CD4-positive, alpha-beta memory T cell (primary cell): ENCODE measurements at regions not wholly inside any gene's neighbourhood (a gene's known extent, or its start where the extent isn't known, plus 50 kb on each side); places are given as distances from the start of the nearest gene placed in this dataset.

Experiments used
- CTCF ChIA-PET: fragments of 350-600 bp; sonication (Branson Sonifier 250); formaldehyde crosslinking; loops from one replicate; lab custom pipeline; 2021; ENCODE audit warnings: inconsistent platforms; ENCODE audit not compliant: partially characterized antibody; lab: Charles Lee
- POLR2A ChIA-PET: fragments of 350-600 bp; sonication (Branson Sonifier 250); formaldehyde crosslinking; loops from one replicate; lab custom pipeline; 2021; ENCODE audit not compliant: partially characterized antibody; lab: Charles Lee
- DNase-seq, 5 donors: peaks; one replicate each; pipeline versions ENCODE4 v3.0.0 to v3.0.0-alpha.2; 2020 to 2022; ENCODE audit warnings: mixed read lengths in 1 of 5
- H3K27ac ChIP-seq: one replicate; pipeline ENCODE4 v1.7.0; 2013; ENCODE audit warnings: low read depth, low read length
- H3K27me3 ChIP-seq: 2 replicates; pipeline ENCODE4 v1.7.0; 2013; ENCODE audit warnings: mild to moderate bottlenecking, low read length, moderate library complexity; ENCODE audit not compliant: insufficient read depth
- H3K36me3 ChIP-seq: 2 replicates; pipeline ENCODE4 v1.7.0; 2013; ENCODE audit warnings: mild to moderate bottlenecking, low read length, moderate library complexity; ENCODE audit not compliant: insufficient read depth
- H3K4me1 ChIP-seq: 2 replicates; pipeline ENCODE4 v1.7.0; 2013; ENCODE audit warnings: mild to moderate bottlenecking, low read length, moderate library complexity; ENCODE audit not compliant: insufficient read depth
- H3K4me3 ChIP-seq, 2 donors: one replicate each; pipeline ENCODE4 v1.7.0; 2013; ENCODE audit warnings: low read length in 2 of 2, mild to moderate bottlenecking in 1 of 2
- H3K9me3 ChIP-seq, 2 donors: one replicate each; pipeline ENCODE4 v1.7.0; 2013; ENCODE audit warnings: low read length in 2 of 2, control low read depth in 1 of 2; ENCODE audit not compliant: control insufficient read depth in 1 of 2
- H3K27ac Mint-ChIP-seq, 7 donors: one replicate each; pipeline ENCODE4 v1.8.0; 2020 to 2021; ENCODE audit warnings: mixed read lengths in 7 of 7, mild to moderate bottlenecking in 6 of 7, inconsistent platforms in 3 of 7, moderate library complexity in 3 of 7
- H3K27me3 Mint-ChIP-seq, 2 donors: one replicate each; pipeline ENCODE4 v1.8.0; 2020 to 2021; ENCODE audit warnings: mixed read lengths in 2 of 2
- H3K36me3 Mint-ChIP-seq, 2 donors: one replicate each; pipeline ENCODE4 v1.8.0; 2020 to 2021; ENCODE audit warnings: mixed read lengths in 2 of 2, inconsistent platforms in 1 of 2, mild to moderate bottlenecking in 1 of 2
- H3K4me1 Mint-ChIP-seq, 4 donors: one replicate each; pipeline ENCODE4 v1.8.0; 2020 to 2021; ENCODE audit warnings: mixed read lengths in 4 of 4, mild to moderate bottlenecking in 1 of 4
- H3K4me3 Mint-ChIP-seq, 8 donors: one replicate each; pipeline ENCODE4 v1.8.0; 2020 to 2021; ENCODE audit warnings: mixed read lengths in 8 of 8, mild to moderate bottlenecking in 7 of 8, moderate library complexity in 6 of 8, inconsistent platforms in 3 of 8
- H3K9me3 Mint-ChIP-seq, 8 donors: one replicate each; pipeline ENCODE4 v1.8.0; 2020 to 2021; ENCODE audit warnings: mixed read lengths in 8 of 8, mild to moderate bottlenecking in 5 of 8, inconsistent platforms in 3 of 8, moderate library complexity in 1 of 8
- intact Hi-C: fragments of 100-400 bp; cut with micrococcal nuclease; formaldehyde crosslinking; loops from one replicate; pipeline ENCODE4 v1.15.1; 2023

DNA sequence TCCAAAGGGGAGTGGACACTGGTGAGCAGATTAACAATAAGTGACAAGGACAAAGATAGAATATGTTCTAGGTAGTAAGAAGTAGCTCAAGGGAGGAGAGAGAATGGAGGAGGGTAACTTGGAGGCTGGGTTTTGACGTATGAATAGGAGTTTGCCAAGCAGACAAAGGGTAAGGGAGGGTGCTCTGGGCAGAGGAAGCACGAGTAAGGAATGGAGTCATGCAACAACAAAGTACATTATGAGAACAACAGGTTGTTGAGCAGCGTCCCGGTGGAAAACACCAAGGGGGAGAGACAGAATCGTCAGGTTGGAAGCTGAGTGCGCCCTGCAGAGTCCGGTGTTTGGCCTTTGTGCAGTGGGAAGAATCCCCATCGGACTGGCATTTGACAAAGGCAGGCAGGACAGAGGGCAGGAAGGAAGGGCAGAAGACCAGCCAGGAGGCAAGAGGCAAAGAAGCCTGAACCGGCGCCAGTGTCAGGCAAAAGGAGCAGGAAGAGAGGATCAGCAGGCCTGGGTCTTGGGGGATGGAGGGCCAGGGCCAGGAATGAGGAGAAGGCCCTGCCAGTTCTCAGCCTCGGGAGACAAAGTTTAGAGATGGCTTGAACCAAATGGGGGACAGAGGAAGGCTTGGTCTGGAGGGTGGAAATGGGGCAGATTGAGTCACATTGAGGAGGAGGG lies 134.3 kb upstream of the TNRC6C start:
- Mint-ChIP-seq H3K4me1 (peaks cover 6 to 14% (median 7%) of the 10 kb centered on the region in 4 donors), H3K27me3 (peaks cover 0 to 1% of the 10 kb centered on the region in 2 donors), H3K36me3 (no peaks in the 10 kb centered on the region), H3K4me3 (no peak overlapping the region), H3K27ac (peak overlapping the region in 5 of 7 donors; percentile 24 to 46 (median 29)), H3K9me3 (no peaks in the 10 kb centered on the region)
- H3K4me3 ChIP-seq = no peak overlapping the region
- no peaks in the 10 kb centered on the region for H3K9me3 ChIP-seq
- ChIA-PET POLR2A (no interaction called here), CTCF (no interaction called here)
- no peaks in the 10 kb centered on the region for H3K4me1 ChIP-seq
- no peak for DNase-seq
- intact Hi-C loops = no loop called here
- no peaks in the 10 kb centered on the region for H3K27me3 ChIP-seq
- H3K36me3 ChIP-seq = no peaks in the 10 kb centered on the region
- no peak overlapping the region for H3K27ac ChIP-seq

- Mint-ChIP-seq H3K27ac (no peak overlapping the region), H3K4me3 (no peak overlapping the region), H3K27me3 (no peaks in the 10 kb centered on the region), H3K4me1 (peaks cover 9 to 20% (median 9%) of the 10 kb centered on the region in 4 donors), H3K36me3 (no peaks in the 10 kb centered on the region), H3K9me3 (no peaks in the 10 kb centered on the region)
- Histone ChIP-seq H3K36me3 (no peaks in the 10 kb centered on the region), H3K27ac (no peak overlapping the region), H3K9me3 (no peaks in the 10 kb centered on the region), H3K4me1 (peaks cover 5% of the 10 kb centered on the region), H3K27me3 (no peaks in the 10 kb centered on the region), H3K4me3 (no peak overlapping the region)
- POLR2A ChIA-PET = no interaction called here
- intact Hi-C loops = no loop called here
- CTCF ChIA-PET = no interaction called here
- no peak for DNase-seq
These were observed 133.7 kb upstream of the TNRC6C start for GRCh38 chr17:77824780-77825280.

DNA sequence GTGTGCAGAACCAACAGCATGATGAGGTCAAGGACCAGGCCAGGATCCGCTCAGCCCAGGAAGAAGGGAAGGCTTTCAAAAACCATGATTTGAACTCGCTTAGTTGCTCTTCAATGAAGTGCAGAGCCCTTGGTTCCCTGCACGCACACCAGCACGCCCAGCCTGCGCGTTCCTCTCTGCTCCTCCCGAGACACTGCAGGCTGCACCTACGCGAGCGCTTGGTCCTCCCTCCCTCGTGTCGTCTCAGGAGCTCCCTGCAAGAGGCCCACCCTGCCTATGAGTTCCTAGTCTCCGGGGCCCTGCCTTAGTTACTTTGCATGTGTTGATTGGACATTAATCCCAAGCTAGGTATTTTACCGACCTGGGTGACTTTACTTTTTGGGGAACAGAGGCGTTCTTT lies 132.9 kb upstream of the TNRC6C start:
- Histone ChIP-seq H3K9me3 (no peaks in the 10 kb centered on the region), H3K4me1 (peaks cover 13% of the 10 kb centered on the region), H3K27me3 (no peaks in the 10 kb centered on the region), H3K36me3 (no peaks in the 10 kb centered on the region), H3K4me3 (no peak overlapping the region), H3K27ac (no peak overlapping the region)
- CTCF ChIA-PET = no interaction called here
- POLR2A ChIA-PET = no interaction called here
- no peak overlapping the region for H3K27ac Mint-ChIP-seq
- peaks cover 10 to 28% (median 14%) of the 10 kb centered on the region in 4 donors for H3K4me1 Mint-ChIP-seq
- no peaks in the 10 kb centered on the region for H3K27me3 Mint-ChIP-seq
- no peaks in the 10 kb centered on the region for H3K36me3 Mint-ChIP-seq
- intact Hi-C loops = no loop called here
- no peak for DNase-seq
- H3K9me3 Mint-ChIP-seq = no peaks in the 10 kb centered on the region
- H3K4me3 Mint-ChIP-seq = no peak overlapping the region

DNA sequence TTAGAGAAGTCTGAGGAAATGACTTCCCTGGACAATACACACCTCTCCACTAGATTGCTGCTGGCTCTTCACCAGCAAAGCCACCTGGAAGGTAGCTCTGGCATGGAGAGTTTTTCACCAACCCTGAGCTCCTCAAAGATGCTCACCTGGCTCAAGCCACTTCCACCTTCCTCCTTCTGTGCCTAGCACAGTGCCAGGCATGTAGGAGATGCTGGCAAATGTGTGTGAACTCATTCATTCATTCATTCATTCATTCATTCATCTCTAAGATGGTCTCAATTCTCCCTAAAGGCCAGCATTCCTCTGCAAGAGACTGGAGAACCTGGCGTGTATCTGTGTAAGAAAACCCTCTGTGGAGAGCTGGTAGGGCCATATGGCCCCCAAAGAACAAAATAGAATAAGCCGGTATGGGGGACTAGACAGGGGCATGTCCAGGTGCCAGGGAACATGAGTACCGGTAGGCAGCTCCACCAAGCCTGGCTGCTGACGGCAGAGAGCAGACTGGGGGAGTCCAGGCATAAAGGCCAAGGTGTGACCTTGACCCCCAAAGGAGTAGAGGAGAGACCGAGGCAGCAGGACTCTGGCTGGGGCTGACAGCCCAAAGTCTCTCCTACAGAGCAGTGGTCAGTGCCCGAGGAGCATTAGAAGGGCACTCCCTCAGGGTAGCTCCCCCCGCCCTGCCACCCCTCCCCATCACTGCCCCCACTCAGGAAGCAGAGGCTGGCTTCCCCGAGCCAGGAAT lies 132.2 kb upstream of the TNRC6C start:
- Mint-ChIP-seq H3K36me3 (no peaks in the 10 kb centered on the region), H3K4me1 (peaks cover 10 to 33% (median 16%) of the 10 kb centered on the region in 4 donors), H3K27me3 (no peaks in the 10 kb centered on the region), H3K9me3 (no peaks in the 10 kb centered on the region), H3K27ac (no peak overlapping the region), H3K4me3 (no peak overlapping the region)
- POLR2A ChIA-PET = no interaction called here
- Histone ChIP-seq H3K36me3 (no peaks in the 10 kb centered on the region), H3K4me1 (peaks cover 18% of the 10 kb centered on the region), H3K9me3 (no peaks in the 10 kb centered on the region), H3K4me3 (no peak overlapping the region), H3K27me3 (no peaks in the 10 kb centered on the region), H3K27ac (no peak overlapping the region)
- CTCF ChIA-PET = no interaction called here
- DNase-seq = no peak
- intact Hi-C loops = no loop called here

DNA sequence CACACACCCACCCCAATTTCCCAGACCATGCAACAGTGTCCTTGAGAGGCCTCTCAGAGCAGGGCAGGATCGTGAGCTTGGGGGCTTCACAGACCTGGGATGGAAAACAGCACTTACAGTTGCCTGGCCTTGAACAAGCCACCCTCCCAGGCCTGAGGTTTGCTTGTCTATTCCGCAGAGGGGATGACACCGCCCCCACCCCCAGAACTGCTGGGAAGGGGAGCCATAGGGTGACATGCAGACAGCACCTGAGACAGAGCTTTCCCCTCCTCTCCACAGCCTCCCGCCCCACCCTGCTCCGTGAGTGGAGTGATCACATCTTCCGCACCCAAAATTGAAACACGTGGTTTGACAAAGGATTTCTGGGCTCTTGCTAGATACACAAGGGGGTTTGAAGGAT lies 131.5 kb upstream of the TNRC6C start:
- no peaks in the 10 kb centered on the region for H3K36me3 Mint-ChIP-seq
- CTCF ChIA-PET = no interaction called here
- no peaks in the 10 kb centered on the region for H3K9me3 Mint-ChIP-seq
- peaks cover 18% of the 10 kb centered on the region for H3K4me1 ChIP-seq
- no peak overlapping the region for H3K4me3 Mint-ChIP-seq
- H3K4me3 ChIP-seq = no peak overlapping the region
- POLR2A ChIA-PET = no interaction called here
- H3K27me3 Mint-ChIP-seq = no peaks in the 10 kb centered on the region
- H3K27ac ChIP-seq = no peak overlapping the region
- no peak for DNase-seq
- H3K36me3 ChIP-seq = no peaks in the 10 kb centered on the region
- no peaks in the 10 kb centered on the region for H3K27me3 ChIP-seq
- intact Hi-C loops = no loop called here
- H3K4me1 Mint-ChIP-seq = peaks cover 10 to 40% (median 20%) of the 10 kb centered on the region in 4 donors
- no peak overlapping the region for H3K27ac Mint-ChIP-seq
- no peaks in the 10 kb centered on the region for H3K9me3 ChIP-seq

DNA sequence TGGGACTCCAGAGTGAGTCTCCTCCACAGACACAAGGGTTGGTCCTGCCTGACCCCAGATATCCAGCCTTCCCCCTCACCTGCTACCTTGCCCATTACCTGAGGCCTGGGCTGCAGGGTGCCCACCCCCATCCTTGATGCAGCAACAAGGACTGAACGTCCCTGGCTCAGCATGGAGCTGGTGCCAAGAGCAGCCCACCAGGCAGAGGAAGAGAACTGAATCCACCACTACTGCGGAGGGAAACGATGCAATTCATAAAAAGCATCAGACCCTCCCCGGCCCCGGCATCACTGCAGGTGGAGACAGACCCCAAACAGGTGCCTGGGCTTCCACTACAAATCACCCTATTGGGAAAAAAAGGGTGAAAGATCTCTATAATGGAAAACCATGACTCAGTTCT lies 131.0 kb upstream of the TNRC6C start:
- Histone ChIP-seq H3K27ac (no peak overlapping the region), H3K4me1 (peaks cover 18% of the 10 kb centered on the region), H3K36me3 (no peaks in the 10 kb centered on the region), H3K27me3 (no peaks in the 10 kb centered on the region), H3K4me3 (no peak overlapping the region), H3K9me3 (no peaks in the 10 kb centered on the region)
- no peak overlapping the region for H3K27ac Mint-ChIP-seq
- peaks cover 10 to 40% (median 21%) of the 10 kb centered on the region in 4 donors for H3K4me1 Mint-ChIP-seq
- no peaks in the 10 kb centered on the region for H3K9me3 Mint-ChIP-seq
- H3K36me3 Mint-ChIP-seq = no peaks in the 10 kb centered on the region
- POLR2A ChIA-PET = interaction anchor here (0.7 to 0.9 kb wide), 2 partner anchors 131 to 160 kb away, joined by 3 read pairs; partner anchors contain the start of gene TNRC6C
- CTCF ChIA-PET = no interaction called here
- intact Hi-C loops = no loop called here
- no peak for DNase-seq
- H3K4me3 Mint-ChIP-seq = no peak overlapping the region
- H3K27me3 Mint-ChIP-seq = no peaks in the 10 kb centered on the region

GRCh38 chr17:77828749-77829539 lies 129.6 kb upstream of the TNRC6C start:
- Mint-ChIP-seq H3K4me3 (no peak overlapping the region), H3K27me3 (no peaks in the 10 kb centered on the region)
- POLR2A ChIA-PET = interaction anchor here (0.9 to 2.2 kb wide), 3 partner anchors 15 to 129 kb away, joined by 3 to 11 read pairs (median 7); partner anchors contain the start of gene TNRC6C

More at GRCh38 chr17:77828749-77829539, 129.6 kb upstream of the TNRC6C start:
- H3K27ac Mint-ChIP-seq = peak overlapping the region in 1 of 7 donors; percentile 23
- Histone ChIP-seq H3K9me3 (no peaks in the 10 kb centered on the region), H3K36me3 (no peaks in the 10 kb centered on the region), H3K4me3 (no peak overlapping the region), H3K27ac (no peak overlapping the region), H3K27me3 (no peaks in the 10 kb centered on the region), H3K4me1 (peaks cover 23% of the 10 kb centered on the region)
- CTCF ChIA-PET = no interaction called here
- peaks cover 15 to 48% (median 28%) of the 10 kb centered on the region in 4 donors for H3K4me1 Mint-ChIP-seq
- H3K9me3 Mint-ChIP-seq = no peaks in the 10 kb centered on the region
- intact Hi-C loops = no loop called here
- no peak for DNase-seq
- H3K36me3 Mint-ChIP-seq = no peaks in the 10 kb centered on the region
